ENCODE measurements at regions not wholly inside any gene's neighbourhood (a gene's known extent, or its start where the extent isn't known, plus 50 kb on each side); places are given as distances from the start of the nearest gene placed in this dataset.

DNA sequence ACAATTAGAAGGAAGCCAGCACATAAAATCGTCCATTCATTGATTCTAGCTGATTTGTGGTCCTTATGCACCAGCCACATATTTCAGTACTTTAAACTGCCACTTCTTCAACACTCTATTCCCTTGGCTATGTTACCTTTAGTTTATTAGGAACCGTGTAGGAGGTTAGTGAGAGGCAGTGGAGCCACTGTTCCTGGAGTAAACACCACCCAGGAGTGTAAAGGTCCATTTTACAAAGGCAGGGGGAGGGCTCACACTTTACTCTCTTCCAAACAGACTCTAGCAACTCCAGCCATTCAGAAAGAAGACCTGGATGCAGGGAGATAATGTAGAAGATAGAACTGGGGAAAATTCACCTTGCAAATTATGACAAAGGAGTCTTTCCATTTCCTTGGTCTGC is 170.2 kb upstream of the RPS23 start:
- no peak overlapping the region for H3K4me2 ChIP-seq (ENCODE audit: low read length)
- Mint-ChIP-seq H3K27me3 (ENCODE audit: low read depth, unreplicated experiment) (peaks cover 2% of the 10 kb centered on the region), H3K4me1 (ENCODE audit: low read depth, unreplicated experiment) (no peaks in the 10 kb centered on the region), H3K27ac (ENCODE audit: unreplicated experiment) (no peak overlapping the region), H3K36me3 (ENCODE audit: low read depth, unreplicated experiment) (no peaks in the 10 kb centered on the region), H3K9me3 (ENCODE audit: unreplicated experiment) (peaks cover 6% of the 10 kb centered on the region), H3K4me3 (ENCODE audit: unreplicated experiment) (no peak overlapping the region)
- no peaks in the 10 kb centered on the region for H4K20me1 ChIP-seq (ENCODE audit: insufficient read depth, low read length)
- no peaks in the 10 kb centered on the region for H3K9me3 ChIP-seq (ENCODE audit: insufficient read depth, low read depth, low read length)
- no peaks in the 10 kb centered on the region for H3K27me3 ChIP-seq (ENCODE audit: insufficient read depth, low read length)
- no peaks in the 10 kb centered on the region for H3K36me3 ChIP-seq (ENCODE audit: insufficient read depth, low read length)
- TF ChIP-seq, protein P1, sequence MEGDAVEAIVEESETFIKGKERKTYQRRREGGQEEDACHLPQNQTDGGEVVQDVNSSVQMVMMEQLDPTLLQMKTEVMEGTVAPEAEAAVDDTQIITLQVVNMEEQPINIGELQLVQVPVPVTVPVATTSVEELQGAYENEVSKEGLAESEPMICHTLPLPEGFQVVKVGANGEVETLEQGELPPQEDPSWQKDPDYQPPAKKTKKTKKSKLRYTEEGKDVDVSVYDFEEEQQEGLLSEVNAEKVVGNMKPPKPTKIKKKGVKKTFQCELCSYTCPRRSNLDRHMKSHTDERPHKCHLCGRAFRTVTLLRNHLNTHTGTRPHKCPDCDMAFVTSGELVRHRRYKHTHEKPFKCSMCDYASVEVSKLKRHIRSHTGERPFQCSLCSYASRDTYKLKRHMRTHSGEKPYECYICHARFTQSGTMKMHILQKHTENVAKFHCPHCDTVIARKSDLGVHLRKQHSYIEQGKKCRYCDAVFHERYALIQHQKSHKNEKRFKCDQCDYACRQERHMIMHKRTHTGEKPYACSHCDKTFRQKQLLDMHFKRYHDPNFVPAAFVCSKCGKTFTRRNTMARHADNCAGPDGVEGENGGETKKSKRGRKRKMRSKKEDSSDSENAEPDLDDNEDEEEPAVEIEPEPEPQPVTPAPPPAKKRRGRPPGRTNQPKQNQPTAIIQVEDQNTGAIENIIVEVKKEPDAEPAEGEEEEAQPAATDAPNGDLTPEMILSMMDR (IDR thresholded peaks at IDR 0.05; ENCODE audit: insufficient read depth, low read depth, low read length) = no peak
- TF ChIP-seq EZH2 (IDR thresholded peaks at IDR 0.05; ENCODE audit: insufficient read depth, low read length) = no peak
- no peak for FAIRE-seq
- no peaks in the 10 kb centered on the region for H3K4me1 ChIP-seq (ENCODE audit: insufficient read depth, low read length)
- no peak overlapping the region for H3K27ac ChIP-seq (ENCODE audit: low read depth, low read length)
- H3K4me3 ChIP-seq (ENCODE audit: insufficient read depth, low read depth, low read length) = no peak overlapping the region
- H3K79me2 ChIP-seq (ENCODE audit: insufficient read depth, low read length) = no peaks in the 10 kb centered on the region
- no peak overlapping the region for H2AFZ ChIP-seq (ENCODE audit: low read depth, low read length)
- DNase-seq (ENCODE audit: low read depth) = no peak
- H3K9ac ChIP-seq (ENCODE audit: low read length) = no peak overlapping the region

DNA sequence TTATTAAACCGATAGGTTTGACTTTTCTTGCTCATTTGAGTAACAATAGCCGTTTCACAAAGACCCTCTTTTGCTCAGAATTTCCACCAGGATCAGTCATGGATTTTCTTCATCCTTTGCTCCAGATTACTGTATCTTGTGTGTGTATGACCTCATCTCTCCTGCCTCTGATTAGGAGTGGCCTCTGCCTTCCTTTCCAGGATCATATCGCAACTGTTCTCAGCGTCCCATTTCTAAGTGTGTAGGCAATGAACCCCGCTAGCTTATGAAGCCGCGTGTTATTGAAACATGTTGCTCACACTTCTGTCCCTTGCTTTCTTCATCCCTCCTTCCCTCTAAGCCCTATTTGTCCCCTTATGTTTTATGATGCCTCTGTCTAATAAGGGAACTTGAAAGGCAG is 169.8 kb upstream of the RPS23 start:
- Histone ChIP-seq H3K36me3 (ENCODE audit: insufficient read depth, low read length) (no peaks in the 10 kb centered on the region), H3K27me3 (ENCODE audit: insufficient read depth, low read length) (no peaks in the 10 kb centered on the region), H2AFZ (ENCODE audit: low read depth, low read length) (no peak overlapping the region), H3K4me2 (ENCODE audit: low read length) (no peak overlapping the region), H3K27ac (ENCODE audit: low read depth, low read length) (no peak overlapping the region), H3K9me3 (ENCODE audit: insufficient read depth, low read depth, low read length) (no peaks in the 10 kb centered on the region), H4K20me1 (ENCODE audit: insufficient read depth, low read length) (no peaks in the 10 kb centered on the region), H3K9ac (ENCODE audit: low read length) (no peak overlapping the region), H3K4me1 (ENCODE audit: insufficient read depth, low read length) (no peaks in the 10 kb centered on the region), H3K79me2 (ENCODE audit: insufficient read depth, low read length) (no peaks in the 10 kb centered on the region), H3K4me3 (ENCODE audit: insufficient read depth, low read depth, low read length) (no peak overlapping the region)
- no peaks in the 10 kb centered on the region for H3K36me3 Mint-ChIP-seq (ENCODE audit: low read depth, unreplicated experiment)
- H3K4me1 Mint-ChIP-seq (ENCODE audit: low read depth, unreplicated experiment) = no peaks in the 10 kb centered on the region
- H3K27me3 Mint-ChIP-seq (ENCODE audit: low read depth, unreplicated experiment) = peaks cover 2% of the 10 kb centered on the region
- TF ChIP-seq, protein P1 (IDR thresholded peaks at IDR 0.05; ENCODE audit: insufficient read depth, low read depth, low read length) = no peak
- TF ChIP-seq EZH2 (IDR thresholded peaks at IDR 0.05; ENCODE audit: insufficient read depth, low read length) = no peak
- FAIRE-seq (no peak), DNase-seq (ENCODE audit: low read depth) (no peak)
- H3K4me3 Mint-ChIP-seq (ENCODE audit: unreplicated experiment) = no peak overlapping the region
- H3K27ac Mint-ChIP-seq (ENCODE audit: unreplicated experiment) = no peak overlapping the region
- H3K9me3 Mint-ChIP-seq (ENCODE audit: unreplicated experiment) = peaks cover 5% of the 10 kb centered on the region

DNA sequence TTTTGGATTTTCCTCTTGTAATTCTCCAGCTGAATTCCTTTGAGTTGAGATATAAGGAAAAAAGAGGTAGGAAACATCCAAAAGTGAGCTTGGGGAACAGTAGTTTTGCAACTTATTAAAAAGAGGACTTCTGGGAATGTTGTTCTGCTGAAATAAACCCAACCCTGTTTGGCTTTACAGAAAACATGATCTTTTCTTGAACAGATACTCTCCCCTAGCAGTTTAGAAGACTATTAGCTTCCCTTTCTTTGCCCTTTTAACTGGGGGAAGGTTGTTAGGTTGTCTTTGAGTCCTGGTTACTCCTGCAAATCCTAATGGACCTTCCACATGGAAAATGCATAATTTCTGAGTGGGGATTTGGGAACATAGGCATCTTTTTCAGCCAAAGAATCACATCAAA is 168.7 kb upstream of the RPS23 start:
- Histone ChIP-seq H3K4me3 (ENCODE audit: insufficient read depth, low read depth, low read length) (no peak overlapping the region), H3K4me1 (ENCODE audit: insufficient read depth, low read length) (no peaks in the 10 kb centered on the region), H3K79me2 (ENCODE audit: insufficient read depth, low read length) (no peaks in the 10 kb centered on the region), H3K4me2 (ENCODE audit: low read length) (no peak overlapping the region), H4K20me1 (ENCODE audit: insufficient read depth, low read length) (no peaks in the 10 kb centered on the region), H3K27ac (ENCODE audit: low read depth, low read length) (no peak overlapping the region), H3K36me3 (ENCODE audit: insufficient read depth, low read length) (no peaks in the 10 kb centered on the region), H2AFZ (ENCODE audit: low read depth, low read length) (no peak overlapping the region), H3K27me3 (ENCODE audit: insufficient read depth, low read length) (no peaks in the 10 kb centered on the region), H3K9ac (ENCODE audit: low read length) (no peak overlapping the region), H3K9me3 (ENCODE audit: insufficient read depth, low read depth, low read length) (no peaks in the 10 kb centered on the region)
- Mint-ChIP-seq H3K4me3 (ENCODE audit: unreplicated experiment) (no peak overlapping the region), H3K4me1 (ENCODE audit: low read depth, unreplicated experiment) (no peaks in the 10 kb centered on the region), H3K36me3 (ENCODE audit: low read depth, unreplicated experiment) (no peaks in the 10 kb centered on the region), H3K27ac (ENCODE audit: unreplicated experiment) (no peak overlapping the region), H3K9me3 (ENCODE audit: unreplicated experiment) (no peaks in the 10 kb centered on the region), H3K27me3 (ENCODE audit: low read depth, unreplicated experiment) (peaks cover 4% of the 10 kb centered on the region)
- FAIRE-seq (no peak), DNase-seq (ENCODE audit: low read depth) (no peak)
- TF ChIP-seq, protein P1 (IDR thresholded peaks at IDR 0.05; ENCODE audit: insufficient read depth, low read depth, low read length) = no peak
